Liver (tissue), 3 donors: ENCODE measurements at regions not wholly inside any gene's neighbourhood (a gene's known extent, or its start where the extent isn't known, plus 50 kb on each side); places are given as distances from the start of the nearest gene placed in this dataset.

Experiments used
- CTCF ChIP-seq: fragments of 150-350 bp; IDR thresholded peaks from 2 replicates; pipeline ENCODE4 v1.5.1; 2017; ENCODE audit warnings: improper control_type of control experiment, low read depth, low read length; ENCODE audit not compliant: missing input control
- FOXA1 ChIP-seq: IDR thresholded peaks from 2 replicates; pipeline ENCODE4 v1.6.1; 2016; ENCODE audit warnings: antibody characterized with exemption
- GABPA ChIP-seq, 2 donors: IDR thresholded peaks in 1 of 2; conservative IDR thresholded peaks in 1 of 2; 2 replicates each; pipeline ENCODE4 v1.6.1; 2016; ENCODE audit warnings: antibody characterized with exemption in 2 of 2, mild to moderate bottlenecking in 1 of 2, moderate library complexity in 1 of 2
- JUND ChIP-seq, 2 donors: IDR thresholded peaks; 2 replicates each; pipeline ENCODE4 v1.6.1; 2016; ENCODE audit warnings: antibody characterized with exemption in 2 of 2
- RAD21 ChIP-seq, 2 donors: IDR thresholded peaks; 2 replicates each; pipeline ENCODE4 v1.6.1; 2016; ENCODE audit warnings: antibody characterized with exemption in 2 of 2, mild to moderate bottlenecking in 2 of 2
- REST ChIP-seq: IDR thresholded peaks from 2 replicates; pipeline ENCODE4 v1.6.1; 2016; ENCODE audit warnings: antibody characterized with exemption, mild to moderate bottlenecking
- RXRA ChIP-seq, 2 donors: IDR thresholded peaks; 2 replicates each; pipeline ENCODE4 v1.6.1; 2017 to 2018; ENCODE audit warnings: antibody characterized with exemption in 2 of 2, mild to moderate bottlenecking in 1 of 2
- SP1 ChIP-seq: IDR thresholded peaks from 2 replicates; pipeline ENCODE4 v1.6.1; 2018; ENCODE audit warnings: antibody characterized with exemption, mild to moderate bottlenecking
- YY1 ChIP-seq: IDR thresholded peaks from 2 replicates; pipeline ENCODE4 v1.6.1; 2016; ENCODE audit warnings: antibody characterized with exemption, mild to moderate bottlenecking
- donor health status: healthy.
- donor health status: healthy.

GRCh38 chr5:74452856-74453255 lies 187.7 kb downstream of the ENC1 start:
- TF ChIP-seq CTCF (no peak), RAD21 (IDR thresholded peaks at IDR 0.05) (no peak), SP1 (no peak), YY1 (no peak), JUND (IDR thresholded peaks at IDR 0.05) (no peak), REST (no peak), FOXA1 (no peak), RXRA (IDR thresholded peaks at IDR 0.05) (no peak), GABPA (IDR thresholded peaks at IDR 0.05 in 1 of 2, conservative IDR thresholded peaks at IDR 0.05 in 1 of 2) (no peak)
